ENCODE measurements at regions not wholly inside any gene's neighbourhood (a gene's known extent, or its start where the extent isn't known, plus 50 kb on each side); places are given as distances from the start of the nearest gene placed in this dataset.

DNA sequence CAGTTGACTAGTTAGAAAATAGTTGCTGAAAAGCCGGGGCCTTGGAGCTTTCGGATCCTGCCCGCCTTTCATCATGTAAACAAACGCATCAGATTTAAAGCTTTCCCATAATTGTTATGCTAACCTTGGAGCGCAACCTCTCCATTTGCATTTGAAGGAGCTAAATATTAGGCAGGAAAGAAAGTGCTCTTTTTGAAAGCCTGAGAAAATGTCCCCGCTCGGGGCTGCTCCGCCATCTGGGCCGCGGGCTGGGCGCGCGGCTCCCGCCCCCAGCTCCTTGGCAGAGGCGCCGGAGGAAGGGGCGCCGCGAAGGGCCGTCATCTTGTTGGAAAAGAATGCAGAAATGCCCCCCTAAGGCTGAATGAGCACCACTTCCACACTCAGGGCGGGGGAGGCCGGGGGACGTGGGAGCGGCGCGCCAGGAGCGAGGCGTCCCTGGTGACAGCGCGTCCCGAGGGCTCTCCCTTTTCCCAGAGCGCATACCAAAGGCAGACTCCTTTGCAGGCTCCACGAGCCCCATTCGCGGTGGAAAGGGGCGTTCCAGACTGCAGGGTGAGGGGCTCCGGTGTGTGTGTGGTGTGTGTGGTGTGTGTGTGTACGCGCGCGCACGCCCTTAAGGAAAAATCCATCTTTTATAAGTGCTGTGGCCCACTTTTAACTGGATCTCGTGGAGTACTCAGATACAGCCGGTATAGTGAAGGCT lies 145.6 kb upstream of the ID4 start:
- TF ChIP-seq, protein P1, sequence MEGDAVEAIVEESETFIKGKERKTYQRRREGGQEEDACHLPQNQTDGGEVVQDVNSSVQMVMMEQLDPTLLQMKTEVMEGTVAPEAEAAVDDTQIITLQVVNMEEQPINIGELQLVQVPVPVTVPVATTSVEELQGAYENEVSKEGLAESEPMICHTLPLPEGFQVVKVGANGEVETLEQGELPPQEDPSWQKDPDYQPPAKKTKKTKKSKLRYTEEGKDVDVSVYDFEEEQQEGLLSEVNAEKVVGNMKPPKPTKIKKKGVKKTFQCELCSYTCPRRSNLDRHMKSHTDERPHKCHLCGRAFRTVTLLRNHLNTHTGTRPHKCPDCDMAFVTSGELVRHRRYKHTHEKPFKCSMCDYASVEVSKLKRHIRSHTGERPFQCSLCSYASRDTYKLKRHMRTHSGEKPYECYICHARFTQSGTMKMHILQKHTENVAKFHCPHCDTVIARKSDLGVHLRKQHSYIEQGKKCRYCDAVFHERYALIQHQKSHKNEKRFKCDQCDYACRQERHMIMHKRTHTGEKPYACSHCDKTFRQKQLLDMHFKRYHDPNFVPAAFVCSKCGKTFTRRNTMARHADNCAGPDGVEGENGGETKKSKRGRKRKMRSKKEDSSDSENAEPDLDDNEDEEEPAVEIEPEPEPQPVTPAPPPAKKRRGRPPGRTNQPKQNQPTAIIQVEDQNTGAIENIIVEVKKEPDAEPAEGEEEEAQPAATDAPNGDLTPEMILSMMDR (IDR thresholded peaks at IDR 0.05): no peak
- no peak for TF ChIP-seq EP300 (IDR thresholded peaks at IDR 0.05)
